T-helper 1 cell (primary cell): ENCODE measurements at regions not wholly inside any gene's neighbourhood (a gene's known extent, or its start where the extent isn't known, plus 50 kb on each side); places are given as distances from the start of the nearest gene placed in this dataset.

Experiments
- DNase-seq, 5 donors: peaks; one replicate each; pipeline ENCODE4 v3.0.0-alpha.2; 2012 to 2020

- no peak for DNase-seq
These were observed 418.3 kb upstream of the DDX18 start for GRCh38 chr2:117396161-117396560.

GRCh38 chr2:117401582-117401981 lies 412.9 kb upstream of the DDX18 start:
- no peak for DNase-seq

- no peak for DNase-seq
These were observed 408.0 kb upstream of the DDX18 start for GRCh38 chr2:117406443-117406842.

- no peak for DNase-seq
These were observed 406.7 kb upstream of the DDX18 start for GRCh38 chr2:117407746-117408145.

GRCh38 chr2:117409443-117409842 lies 405.0 kb upstream of the DDX18 start:
- no peak for DNase-seq

- no peak for DNase-seq
These were observed 402.5 kb upstream of the DDX18 start for GRCh38 chr2:117411983-117412382.

GRCh38 chr2:117432746-117433145 lies 381.7 kb upstream of the DDX18 start:
- no peak for DNase-seq

- DNase-seq, result no peak
These were observed 377.8 kb upstream of the DDX18 start for GRCh38 chr2:117436697-117437096.

- DNase-seq, result peak in 1 of 5 donors; percentile 15
These were observed 344.0 kb upstream of the DDX18 start for GRCh38 chr2:117470311-117471095.

- DNase-seq, result no peak
These were observed 332.9 kb upstream of the DDX18 start for GRCh38 chr2:117481608-117482007.

GRCh38 chr2:117485588-117485987 lies 328.9 kb upstream of the DDX18 start:
- no peak for DNase-seq

GRCh38 chr2:117486081-117486480 lies 328.4 kb upstream of the DDX18 start:
- no peak for DNase-seq

GRCh38 chr2:117492209-117492851 lies 322.2 kb upstream of the DDX18 start:
- no peak for DNase-seq

- DNase-seq, result no peak
These were observed 313.8 kb upstream of the DDX18 start for GRCh38 chr2:117500721-117501120.

GRCh38 chr2:117502121-117502520 lies 312.4 kb upstream of the DDX18 start:
- DNase-seq, result no peak

GRCh38 chr2:117512307-117512706 lies 302.2 kb upstream of the DDX18 start:
- DNase-seq, result no peak

- DNase-seq, result no peak
These were observed 300.1 kb upstream of the DDX18 start for GRCh38 chr2:117514371-117514770.

- no peak for DNase-seq
These were observed 295.3 kb upstream of the DDX18 start for GRCh38 chr2:117519238-117519637.

- no peak for DNase-seq
These were observed 294.8 kb upstream of the DDX18 start for GRCh38 chr2:117519721-117520120.

- DNase-seq, result no peak
These were observed 291.2 kb upstream of the DDX18 start for GRCh38 chr2:117523267-117523666.

GRCh38 chr2:117523711-117524238 lies 290.7 kb upstream of the DDX18 start:
- no peak for DNase-seq

GRCh38 chr2:117536139-117536538 lies 278.4 kb upstream of the DDX18 start:
- no peak for DNase-seq

GRCh38 chr2:117537032-117537431 lies 277.5 kb upstream of the DDX18 start:
- no peak for DNase-seq

GRCh38 chr2:117551858-117552257 lies 262.6 kb upstream of the DDX18 start:
- DNase-seq, result no peak
